ENCODE measurements at regions not wholly inside any gene's neighbourhood (a gene's known extent, or its start where the extent isn't known, plus 50 kb on each side); places are given as distances from the start of the nearest gene placed in this dataset.

DNA sequence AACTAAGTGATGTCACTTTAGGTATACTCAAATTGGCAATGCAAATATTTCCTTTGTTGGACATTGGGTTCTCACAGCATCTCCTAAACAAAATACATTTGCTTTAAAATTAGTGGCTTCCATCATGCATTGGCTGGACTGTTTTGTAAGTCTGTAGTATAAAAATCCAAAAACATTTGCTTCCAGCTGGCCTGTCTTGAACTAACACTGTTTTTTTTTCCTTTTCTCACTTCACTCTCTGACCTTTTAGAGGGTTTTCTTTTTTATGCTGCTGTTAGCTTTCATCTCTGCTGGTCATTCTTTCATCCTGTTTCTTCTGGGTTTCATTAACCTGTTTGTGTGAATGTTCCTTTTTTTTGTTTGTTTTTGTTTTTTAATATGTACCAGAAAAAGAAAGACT lies 121.7 kb upstream of the MLIP start:
- H4K20me1 ChIP-seq (ENCODE audit: insufficient read depth): no peaks in the 10 kb centered on the region
- H3K4me1 ChIP-seq (ENCODE audit: control insufficient read depth in 1 of 2, insufficient read depth in 2 of 2, low read length in 2 of 2): peaks cover 2 to 11% of the 10 kb centered on the region in 2 experiments
- H3K79me2 ChIP-seq (ENCODE audit: insufficient read depth, low read length): no peaks in the 10 kb centered on the region
- no peaks in the 10 kb centered on the region for H3K9me3 ChIP-seq (ENCODE audit: control insufficient read depth in 1 of 2, insufficient read depth in 1 of 2, low read depth in 1 of 2, low read length in 2 of 2)
- H3K27me3 ChIP-seq (ENCODE audit: insufficient read depth, low read length): no peaks in the 10 kb centered on the region
- DNase-seq (ENCODE audit: low read depth, low spot score): no peak
- no peak overlapping the region for H3K4me3 ChIP-seq (replicated peaks in 1 of 2; ENCODE audit: low read depth in 1 of 2, low read length in 2 of 2)
- no peak overlapping the region for H3K9ac ChIP-seq (ENCODE audit: low read length)
- no TSS peak for BruUV-seq (replicated peaks)
- no peak for ATAC-seq
- H3K9me2 ChIP-seq (ENCODE audit: insufficient read depth): no peaks in the 10 kb centered on the region
- no peak overlapping the region for H3K4me2 ChIP-seq (ENCODE audit: low read length)
- no peaks in the 10 kb centered on the region for H3K36me3 ChIP-seq (ENCODE audit: control insufficient read depth in 1 of 2, insufficient read depth in 2 of 2, low read length in 2 of 2)
- TF ChIP-seq POLR2A (IDR thresholded peaks at IDR 0.05; ENCODE audit: borderline replicate concordance, extremely low read depth, insufficient read depth, insufficient read length) (no peak), RAD21 (IDR thresholded peaks at IDR 0.05; ENCODE audit: low read depth) (no peak), SIN3A (IDR thresholded peaks at IDR 0.05; ENCODE audit: low read depth) (no peak), ZFX (IDR thresholded peaks at IDR 0.05) (no peak), YY1 (IDR thresholded peaks at IDR 0.05; ENCODE audit: extremely low read depth, insufficient replicate concordance, low read depth, low read length) (no peak), FOSL1 (IDR thresholded peaks at IDR 0.05; ENCODE audit: low read depth) (no peak), CBX3 (IDR thresholded peaks at IDR 0.05; ENCODE audit: low read depth) (no peak), CEBPB (IDR thresholded peaks at IDR 0.05; ENCODE audit: low read depth) (no peak), SP1 (IDR thresholded peaks at IDR 0.05; ENCODE audit: low read depth) (no peak), EGR1 (IDR thresholded peaks at IDR 0.05; ENCODE audit: low read depth) (no peak), POLR2AphosphoS5 (IDR thresholded peaks at IDR 0.05; ENCODE audit: low read depth, low read length) (no peak)
- TF ChIP-seq, protein P1, sequence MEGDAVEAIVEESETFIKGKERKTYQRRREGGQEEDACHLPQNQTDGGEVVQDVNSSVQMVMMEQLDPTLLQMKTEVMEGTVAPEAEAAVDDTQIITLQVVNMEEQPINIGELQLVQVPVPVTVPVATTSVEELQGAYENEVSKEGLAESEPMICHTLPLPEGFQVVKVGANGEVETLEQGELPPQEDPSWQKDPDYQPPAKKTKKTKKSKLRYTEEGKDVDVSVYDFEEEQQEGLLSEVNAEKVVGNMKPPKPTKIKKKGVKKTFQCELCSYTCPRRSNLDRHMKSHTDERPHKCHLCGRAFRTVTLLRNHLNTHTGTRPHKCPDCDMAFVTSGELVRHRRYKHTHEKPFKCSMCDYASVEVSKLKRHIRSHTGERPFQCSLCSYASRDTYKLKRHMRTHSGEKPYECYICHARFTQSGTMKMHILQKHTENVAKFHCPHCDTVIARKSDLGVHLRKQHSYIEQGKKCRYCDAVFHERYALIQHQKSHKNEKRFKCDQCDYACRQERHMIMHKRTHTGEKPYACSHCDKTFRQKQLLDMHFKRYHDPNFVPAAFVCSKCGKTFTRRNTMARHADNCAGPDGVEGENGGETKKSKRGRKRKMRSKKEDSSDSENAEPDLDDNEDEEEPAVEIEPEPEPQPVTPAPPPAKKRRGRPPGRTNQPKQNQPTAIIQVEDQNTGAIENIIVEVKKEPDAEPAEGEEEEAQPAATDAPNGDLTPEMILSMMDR (IDR thresholded peaks at IDR 0.05 in 2 of 3, conservative IDR thresholded peaks at IDR 0.05 in 1 of 3; ENCODE audit: borderline replicate concordance in 1 of 3, insufficient read depth in 1 of 3, low read depth in 2 of 3, low read length in 2 of 3): no peak
- H2AFZ ChIP-seq (ENCODE audit: low read depth, low read length, poor library complexity, severe bottlenecking): no peak overlapping the region
- ChIA-PET CTCF (no interaction called here), POLR2A (no interaction called here), RAD21 (ENCODE audit: low non-redundant PET in 1 of 2, low total read pairs in 2 of 2, uncharacterized antibody in 2 of 2, unreplicated experiment in 2 of 2) (no interaction called here)
- intact Hi-C loops (cut with micrococcal nuclease): loop anchor here (5.0 kb wide), 1 partner anchor 888 kb away; no protein-coding TSS in a partner anchor
- H3K27ac ChIP-seq (ENCODE audit: low read depth, low read length): no peak overlapping the region
